GM12891 (cell line): ENCODE measurements at regions not wholly inside any gene's neighbourhood (a gene's known extent, or its start where the extent isn't known, plus 50 kb on each side); places are given as distances from the start of the nearest gene placed in this dataset.

Experiments used
- PAX5 ChIP-seq: IDR thresholded peaks from 2 replicates; pipeline ENCODE4 v1.6.1; 2011; ENCODE audit warnings: low read length, moderate library complexity, mild to moderate bottlenecking; ENCODE audit not compliant: insufficient read depth, severe bottlenecking
- POLR2A ChIP-seq: IDR thresholded peaks from 2 replicates; pipeline ENCODE4 v1.6.1; 2011; ENCODE audit warnings: low read depth, low read length, control low read depth
- POLR2AphosphoS5 ChIP-seq: IDR thresholded peaks from 2 replicates; pipeline ENCODE4 v1.6.1; 2011; ENCODE audit warnings: low read depth, low read length, control low read depth
- POU2F2 ChIP-seq: IDR thresholded peaks from 2 replicates; pipeline ENCODE4 v1.6.1; 2011; ENCODE audit warnings: low read depth, mild to moderate bottlenecking, control low read depth, low read length, moderate library complexity
- SPI1 ChIP-seq: IDR thresholded peaks from 2 replicates; pipeline ENCODE4 v1.6.1; 2011; ENCODE audit warnings: low read depth, low read length, control low read depth
- TAF1 ChIP-seq: IDR thresholded peaks from 2 replicates; pipeline ENCODE4 v1.6.1; 2011; ENCODE audit warnings: low read depth, low read length, control low read depth

DNA sequence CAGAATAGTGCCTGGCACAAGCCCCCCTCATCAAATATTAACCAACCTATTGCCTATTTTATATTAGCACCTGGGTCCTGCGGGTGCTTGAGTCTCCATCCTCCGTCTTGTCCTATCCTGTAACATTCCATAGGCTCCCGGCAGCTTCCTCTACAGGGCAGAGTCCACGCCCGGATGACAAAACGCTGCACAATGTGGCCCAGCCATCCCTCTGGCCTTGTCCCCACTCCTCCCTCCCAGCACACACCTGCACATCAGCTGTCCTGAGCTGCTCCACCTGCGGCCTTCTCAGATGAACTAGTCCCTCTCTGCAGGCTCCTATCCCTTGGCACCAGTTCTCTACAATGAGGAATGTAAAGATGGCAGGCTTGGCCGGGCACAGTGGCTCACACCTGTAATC is 153.5 kb upstream of the PDE1C start:
- TF ChIP-seq POLR2AphosphoS5 (no peak), POLR2A (no peak), TAF1 (no peak), SPI1 (no peak), POU2F2 (no peak), PAX5 (no peak)
